ENCODE measurements at regions not wholly inside any gene's neighbourhood (a gene's known extent, or its start where the extent isn't known, plus 50 kb on each side); places are given as distances from the start of the nearest gene placed in this dataset.

GRCh38 chr5:82909771-82910170, 167.4 kb downstream of the TMEM167A start (continued):
- TF ChIP-seq COPS2 (conservative IDR thresholded peaks at IDR 0.05), result no peak
- TF ChIP-seq ZNF280A (IDR thresholded peaks at IDR 0.05; ENCODE audit: low read depth, partially characterized antibody), result no peak
- TF ChIP-seq E2F3 (CRISPR knock-in tag; IDR thresholded peaks at IDR 0.05), result no peak
- no peak for TF ChIP-seq NCOR1 (IDR thresholded peaks at IDR 0.05)
- no peak for TF ChIP-seq CCAR2 (IDR thresholded peaks at IDR 0.05; ENCODE audit: low read depth, low read length)
- no peak for TF ChIP-seq CHD2 (IDR thresholded peaks at IDR 0.05; ENCODE audit: low read depth, low read length)
- no peak for TF ChIP-seq SIN3B (IDR thresholded peaks at IDR 0.05; ENCODE audit: low read depth)
- no peak for TF ChIP-seq KDM1A (IDR thresholded peaks at IDR 0.05)

GRCh38 chr5:82905986-82906385, 171.2 kb downstream of the TMEM167A start:
- in situ Hi-C loops (cut with MboI) (no loop called here), intact Hi-C loops (cut with micrococcal nuclease) (no loop called here)
- CTCF ChIA-PET (ENCODE audit: low intra/inter-chr PET ratio), result no interaction called here
- Histone ChIP-seq H3K27me3 (ENCODE audit: control insufficient read depth in 2 of 2, insufficient read depth in 2 of 2, low read length in 2 of 2) (no peaks in the 10 kb centered on the region), H3K9me3 (replicated peaks; ENCODE audit: control insufficient read depth, insufficient read depth, low read depth, low read length) (0 out of 2 replicates have a peak, but pooled peaks cover 7% of the 10 kb centered on the region), H3K79me2 (ENCODE audit: control insufficient read depth, insufficient read depth, low read length) (no peaks in the 10 kb centered on the region), H3K4me2 (ENCODE audit: insufficient read depth, low read length) (no peak overlapping the region), H4K20me1 (replicated peaks; ENCODE audit: control insufficient read depth, insufficient read depth, low read length) (no peaks in the 10 kb centered on the region), H3K27ac (ENCODE audit: extremely low read depth, low read depth, low read length) (no peak overlapping the region), H3K9me1 (ENCODE audit: control insufficient read depth, insufficient read depth, low read length) (no peaks in the 10 kb centered on the region), H3K4me1 (replicated peaks in 1 of 2; ENCODE audit: control insufficient read depth in 2 of 2, insufficient read depth in 2 of 2, low read length in 2 of 2) (no peaks in the 10 kb centered on the region), H3K9ac (ENCODE audit: insufficient read depth in 1 of 2, low read depth in 2 of 2, low read length in 2 of 2) (no peak overlapping the region), H3K36me3 (ENCODE audit: control insufficient read depth, insufficient read depth, low read length) (no peaks in the 10 kb centered on the region), H2AFZ (ENCODE audit: low read depth, low read length) (no peak overlapping the region), H3K4me3 (no peak overlapping the region)
- DNase-seq (ENCODE audit: extremely low read depth in 1 of 4, low spot score in 3 of 4) (no peak), ATAC-seq (no peak), FAIRE-seq (no peak)
- no TSS peak for BruUV-seq (replicated peaks)
- WGBS (ENCODE audit: insufficient coverage, low coverage, missing lambda C conversion rate), result 0% methylated on average over 2 of the region's 2 CpGs
- POLR2A ChIA-PET, result no interaction called here
- no peak for TF ChIP-seq CTBP1 (IDR thresholded peaks at IDR 0.05; ENCODE audit: borderline replicate concordance)
- no peak for TF ChIP-seq ELK1 (CRISPR knock-in tag; IDR thresholded peaks at IDR 0.05)
- TF ChIP-seq ZKSCAN8 (CRISPR knock-in tag; IDR thresholded peaks at IDR 0.05), result no peak
- no peak for TF ChIP-seq ZNF175 (CRISPR knock-in tag; IDR thresholded peaks at IDR 0.05; ENCODE audit: low read depth)
- TF ChIP-seq SMARCA5 (IDR thresholded peaks at IDR 0.05), result no peak
- TF ChIP-seq SMAD1 (IDR thresholded peaks at IDR 0.05; ENCODE audit: low read depth, low read length, partially characterized antibody), result no peak
- no peak for TF ChIP-seq HDGF (IDR thresholded peaks at IDR 0.05)
- no peak for TF ChIP-seq ZNF449 (CRISPR knock-in tag; IDR thresholded peaks at IDR 0.05)
- TF ChIP-seq GTF2E2 (tag; IDR thresholded peaks at IDR 0.05), result no peak
- no peak for TF ChIP-seq MLLT1 (IDR thresholded peaks at IDR 0.05)
- TF ChIP-seq GATAD2B (IDR thresholded peaks at IDR 0.05; ENCODE audit: borderline replicate concordance), result no peak
- TF ChIP-seq ZNF77 (CRISPR knock-in tag; IDR thresholded peaks at IDR 0.05), result no peak
